HG03280 (cell line): ENCODE measurements at regions not wholly inside any gene's neighbourhood (a gene's known extent, or its start where the extent isn't known, plus 50 kb on each side); places are given as distances from the start of the nearest gene placed in this dataset.
"Not testable (repeated sequence)": the region's sequence is repeated elsewhere in the genome, so short reads cannot be mapped to it uniquely, and the experiment has no call there.

ENCODE experiments used
- ATAC-seq: cut with Tn5 transposase; IDR thresholded peaks from one replicate; pipeline ENCODE4 v1.9.1; 2021; ENCODE audit warnings: mild to moderate bottlenecking, moderate library complexity; ENCODE audit not compliant: unreplicated experiment

- ATAC-seq = no peak
These were observed 134.6 kb upstream of the TBCA start for GRCh38 chr5:77910602-77911188.

DNA sequence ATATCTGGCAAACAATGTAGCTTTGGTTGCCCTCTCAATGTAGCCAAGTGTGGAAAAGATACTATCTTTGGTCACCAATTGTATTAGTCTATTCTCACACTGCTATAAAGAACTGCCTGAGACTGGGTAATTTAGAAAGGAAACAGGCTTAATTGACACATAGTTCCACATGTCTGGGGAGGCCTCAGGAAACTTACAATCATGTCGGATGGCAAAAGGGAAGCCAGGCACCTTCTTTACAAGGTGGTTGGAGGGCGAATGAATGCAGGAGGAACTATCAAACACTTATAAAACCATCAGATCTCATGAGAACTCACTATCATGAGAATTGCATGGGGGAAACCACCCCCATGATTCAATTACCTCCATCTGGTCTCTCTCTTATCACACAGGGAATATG, 133.1 kb upstream of the TBCA start:
- no peak for ATAC-seq

GRCh38 chr5:77908787-77909186, 132.6 kb upstream of the TBCA start:
- ATAC-seq = no peak

GRCh38 chr5:77907786-77908185, 131.6 kb upstream of the TBCA start:
- no peak for ATAC-seq

GRCh38 chr5:77906806-77907205, 130.7 kb upstream of the TBCA start:
- no peak for ATAC-seq

- ATAC-seq = no peak
These were observed 128.2 kb upstream of the TBCA start for GRCh38 chr5:77904362-77904761.

- no peak for ATAC-seq
These were observed 124.6 kb upstream of the TBCA start for GRCh38 chr5:77900691-77901090.

GRCh38 chr5:77898385-77898784, 122.2 kb upstream of the TBCA start:
- no peak for ATAC-seq

GRCh38 chr5:77896338-77896737, 120.2 kb upstream of the TBCA start:
- ATAC-seq = no peak

- not testable (repeated sequence) for ATAC-seq
These were observed 118.0 kb upstream of the TBCA start for GRCh38 chr5:77894103-77894502.

DNA sequence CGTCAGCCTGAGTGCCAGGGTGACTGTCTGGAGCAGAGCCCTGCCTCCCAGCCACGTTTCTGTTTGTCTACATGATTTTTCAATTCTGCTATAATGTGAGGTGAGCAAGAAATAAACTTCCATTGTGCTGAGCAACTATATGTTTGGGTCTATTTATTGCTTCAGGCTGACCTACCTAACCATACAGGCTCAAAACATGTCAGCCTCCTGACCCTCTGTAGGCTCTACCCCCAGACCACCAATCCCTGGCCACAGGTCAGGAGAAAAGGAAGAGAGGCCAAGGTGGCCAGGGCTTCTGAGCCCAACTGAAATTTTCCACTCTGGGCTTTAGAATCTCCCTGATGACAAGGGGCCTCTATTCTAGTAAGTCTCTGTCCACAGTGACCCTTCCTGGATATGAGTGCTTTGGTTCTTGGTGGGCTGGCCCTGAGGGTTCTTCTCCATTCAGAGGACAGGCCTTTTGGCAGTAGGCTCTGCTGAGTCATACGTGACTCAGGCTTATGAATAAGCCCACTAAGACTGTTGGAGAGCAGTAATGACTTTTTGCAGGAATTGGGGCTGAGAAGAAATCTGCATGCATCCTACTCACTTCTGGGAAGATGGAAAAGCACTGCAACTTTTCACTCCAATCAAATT, 117.2 kb upstream of the TBCA start:
- ATAC-seq = no peak

DNA sequence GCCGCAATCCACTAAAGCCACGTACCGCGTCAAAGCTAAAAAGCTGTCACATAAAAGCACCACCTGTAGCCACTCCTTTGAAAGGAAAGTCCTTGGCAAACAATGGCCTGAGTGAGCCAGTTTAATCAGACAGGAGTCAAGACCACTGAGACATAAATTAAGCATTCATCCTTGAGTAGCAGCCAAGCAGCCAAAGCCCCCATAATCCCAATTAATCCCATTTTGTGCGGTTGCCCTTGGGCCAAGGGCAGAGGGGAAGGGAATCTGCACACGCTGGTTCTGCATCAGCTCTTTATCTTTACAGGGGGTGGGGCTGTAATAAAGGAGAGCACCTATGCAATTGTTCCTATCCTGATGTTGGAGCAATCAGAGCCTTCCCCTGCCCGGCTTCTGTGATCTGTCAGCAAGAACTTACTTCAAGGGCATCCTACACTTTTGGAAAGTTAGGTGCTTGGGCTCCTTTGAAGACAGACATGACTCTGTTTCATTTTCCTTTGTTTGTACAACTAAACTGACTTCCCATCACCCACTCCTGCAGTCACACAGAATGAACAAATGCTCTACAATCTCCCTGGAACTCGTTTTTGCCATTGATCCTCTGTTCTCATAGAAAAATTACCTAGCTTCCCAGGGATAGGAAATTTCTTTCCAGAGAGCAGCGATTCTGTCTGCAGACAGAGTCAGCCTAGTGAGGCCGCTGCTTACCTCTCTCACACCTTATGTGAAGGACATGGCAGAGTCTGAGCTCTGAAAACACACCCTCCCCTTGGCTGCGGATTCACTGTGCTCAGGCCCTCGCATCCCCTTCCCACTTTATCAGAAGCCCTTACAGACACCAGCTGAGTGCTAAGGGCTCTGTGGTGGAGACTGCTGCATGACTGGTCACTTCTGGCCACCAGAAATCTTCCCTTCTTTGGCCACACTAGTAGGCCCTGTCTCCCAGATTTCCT, 116.2 kb upstream of the TBCA start:
- no peak for ATAC-seq

DNA sequence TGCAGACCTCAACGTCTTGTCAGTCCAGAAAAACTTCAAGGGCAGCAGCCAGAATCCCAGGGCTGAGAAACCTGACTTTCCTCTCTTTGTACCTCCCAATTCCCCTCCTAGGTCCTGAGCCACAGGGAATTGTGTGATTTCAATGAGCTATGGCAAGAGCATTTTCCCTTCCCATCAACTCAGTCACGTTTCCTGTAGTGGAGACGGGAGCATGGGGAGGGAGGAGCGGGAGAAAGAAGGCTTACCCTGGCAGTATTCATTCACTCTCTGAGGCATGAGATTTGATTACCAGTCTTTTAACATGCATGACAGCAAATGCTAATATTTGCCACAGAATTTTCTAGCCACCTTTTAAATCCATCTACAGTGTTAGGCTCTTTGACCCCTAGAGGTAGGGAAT, 109.4 kb upstream of the TBCA start:
- ATAC-seq = no peak

GRCh38 chr5:77882670-77883257, 106.6 kb upstream of the TBCA start:
- ATAC-seq = no peak

DNA sequence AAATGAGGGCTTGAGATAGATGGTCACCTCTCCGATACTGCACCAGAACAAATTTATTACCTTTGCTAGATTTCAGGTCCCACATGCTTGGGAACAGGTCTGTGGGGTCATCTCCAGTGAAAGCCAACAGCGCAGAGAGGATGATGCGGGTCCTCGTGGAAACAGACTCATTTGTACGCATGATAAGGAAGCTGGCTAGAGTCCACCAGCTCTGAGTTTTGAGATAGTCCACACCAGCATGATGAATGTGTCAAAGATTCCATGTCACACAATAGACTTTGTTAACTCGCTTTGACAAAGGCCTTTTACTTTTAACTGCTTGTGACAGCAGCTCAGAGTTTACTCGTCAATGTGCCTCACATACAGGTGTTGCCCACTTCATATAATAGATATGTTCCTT, 105.4 kb upstream of the TBCA start:
- ATAC-seq = no peak

DNA sequence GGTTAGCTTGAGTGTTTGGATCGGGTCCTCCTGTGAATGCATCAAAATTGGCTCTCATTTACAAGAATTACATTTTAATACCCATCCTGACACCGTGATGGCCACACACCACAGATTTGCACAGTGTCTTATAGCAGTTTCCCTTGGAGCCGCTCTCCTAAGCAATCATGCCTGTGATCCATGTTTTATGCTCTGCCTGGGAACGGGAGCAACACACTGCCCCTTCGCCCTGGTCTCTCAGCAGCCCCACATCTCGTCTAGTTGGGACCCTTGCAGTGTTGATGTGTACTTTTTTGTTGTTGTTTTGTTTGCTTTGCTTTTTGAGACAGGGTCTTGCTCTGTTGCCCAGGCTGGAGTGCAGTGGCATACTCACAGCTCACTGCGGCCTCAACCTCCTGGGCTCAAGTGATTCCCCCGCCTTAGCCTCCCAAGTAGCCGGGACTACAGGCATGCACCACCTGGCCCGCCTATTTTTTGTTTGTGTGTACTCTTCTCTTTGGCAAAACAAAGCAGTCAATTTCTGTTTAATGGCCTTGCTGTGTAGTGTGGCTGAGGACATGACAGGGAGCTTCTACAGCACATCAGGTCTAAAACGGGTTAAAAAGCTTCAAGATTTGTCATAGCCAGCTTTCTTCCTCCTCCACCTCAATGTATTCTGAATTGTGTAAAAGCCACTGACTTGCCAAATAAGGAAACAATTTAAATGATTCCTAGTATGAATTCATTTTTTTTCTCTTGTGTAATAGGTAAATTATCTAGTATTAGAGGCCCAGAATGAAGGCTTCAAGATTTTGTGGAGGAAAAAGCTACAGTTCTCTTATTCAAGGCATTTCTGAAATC, 101.6 kb upstream of the TBCA start:
- no peak for ATAC-seq

DNA sequence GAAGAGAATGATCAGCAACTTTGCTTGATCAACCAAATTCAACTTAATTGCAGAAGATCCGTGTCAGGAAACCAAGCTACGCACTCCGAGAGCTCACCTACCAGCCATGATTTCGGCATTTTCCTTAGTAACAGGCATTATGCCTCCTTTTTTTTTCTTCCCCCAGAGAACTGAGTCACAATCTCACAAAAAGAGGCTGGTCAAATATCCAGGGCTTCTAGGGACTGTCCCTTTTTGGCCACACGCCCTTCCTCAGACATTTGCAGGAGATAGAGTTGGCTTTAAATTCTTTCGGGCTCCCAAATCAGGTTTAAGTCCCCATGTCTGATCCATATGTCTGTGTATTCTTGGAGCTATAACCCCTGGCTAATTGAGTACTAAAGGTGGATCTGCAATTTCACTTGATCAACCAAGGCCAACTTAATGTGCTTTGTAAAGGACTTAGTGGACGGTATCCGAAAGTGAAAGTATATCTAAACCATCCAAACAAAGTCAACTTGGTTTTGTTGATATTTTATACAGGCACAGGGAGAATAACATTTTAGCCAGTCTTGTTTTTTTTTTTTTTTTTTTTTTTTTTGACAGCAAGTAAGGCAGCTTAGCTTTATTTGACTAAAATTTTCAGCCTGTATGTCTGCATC, 100.8 kb upstream of the TBCA start:
- no peak for ATAC-seq

DNA sequence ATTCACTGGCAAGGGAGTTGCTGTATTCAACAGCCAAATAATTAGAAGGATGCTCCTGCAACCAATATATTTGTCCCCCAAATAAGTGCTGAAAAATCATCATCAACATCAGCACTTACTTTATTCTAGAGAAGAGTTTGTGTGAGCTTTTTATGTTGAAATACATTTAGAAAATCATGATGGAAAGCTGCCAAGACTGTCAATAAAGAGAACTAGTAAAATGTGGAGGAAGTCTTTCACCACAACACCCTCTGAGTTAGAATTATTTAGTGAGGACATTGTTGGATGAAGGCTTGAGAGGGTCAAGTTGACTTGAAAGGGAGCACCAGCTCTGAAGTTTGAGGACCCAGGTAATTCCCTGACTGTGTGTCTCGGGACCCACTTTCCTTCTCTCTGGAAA, 100.2 kb upstream of the TBCA start:
- ATAC-seq = no peak

DNA sequence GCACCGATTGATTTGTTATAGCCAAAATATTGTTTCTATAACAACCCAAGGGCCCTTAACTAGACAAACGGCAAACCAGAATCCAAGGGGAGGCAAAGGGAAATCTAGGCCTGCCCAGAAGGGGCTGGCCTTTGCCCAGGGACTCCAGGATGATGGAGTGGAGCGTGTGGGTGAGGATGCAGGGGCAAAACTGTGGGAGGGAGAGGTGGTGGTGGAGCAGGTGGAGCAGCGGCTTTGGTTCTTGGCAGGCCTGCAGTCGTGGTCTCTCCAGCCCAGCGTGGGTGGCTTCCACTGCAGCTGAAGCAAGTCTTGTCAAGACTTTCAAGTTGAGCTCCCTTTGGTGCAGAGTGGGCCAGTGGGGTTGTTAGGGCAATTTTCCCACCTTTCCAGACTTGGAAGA, 98.6 kb upstream of the TBCA start:
- no peak for ATAC-seq

- ATAC-seq = no peak
These were observed 97.1 kb upstream of the TBCA start for GRCh38 chr5:77873239-77873638.
